ENCODE measurements at regions not wholly inside any gene's neighbourhood (a gene's known extent, or its start where the extent isn't known, plus 50 kb on each side); places are given as distances from the start of the nearest gene placed in this dataset.

- no peak for ATAC-seq
- intact Hi-C loops (cut with DNase I), result no loop called here
- DNase-seq (ENCODE audit: missing footprints), result no peak
These were observed 328.6 kb downstream of the MN1 start for GRCh38 chr22:27472975-27473374.

DNA sequence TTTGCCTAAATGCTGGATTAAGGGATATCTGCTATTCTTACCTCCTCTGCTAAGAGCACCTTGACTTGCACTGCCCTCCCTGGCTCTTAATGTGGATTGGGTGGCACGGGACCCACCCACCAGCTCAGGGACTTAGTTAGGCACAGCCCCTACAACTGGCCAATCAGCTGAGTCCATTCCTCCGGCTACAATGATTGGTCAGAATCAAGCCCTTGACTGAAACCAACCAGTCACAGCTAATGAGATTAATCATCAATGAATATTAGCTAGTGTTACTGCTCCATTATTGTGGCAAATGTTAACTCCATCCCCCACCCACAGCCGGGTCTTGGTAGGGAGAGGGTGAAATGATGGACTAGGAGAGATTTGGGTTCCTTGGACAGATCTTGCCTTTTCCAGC lies 328.0 kb downstream of the MN1 start:
- DNase-seq (ENCODE audit: missing footprints) (no peak), ATAC-seq (no peak)
- intact Hi-C loops (cut with DNase I), result no loop called here

DNA sequence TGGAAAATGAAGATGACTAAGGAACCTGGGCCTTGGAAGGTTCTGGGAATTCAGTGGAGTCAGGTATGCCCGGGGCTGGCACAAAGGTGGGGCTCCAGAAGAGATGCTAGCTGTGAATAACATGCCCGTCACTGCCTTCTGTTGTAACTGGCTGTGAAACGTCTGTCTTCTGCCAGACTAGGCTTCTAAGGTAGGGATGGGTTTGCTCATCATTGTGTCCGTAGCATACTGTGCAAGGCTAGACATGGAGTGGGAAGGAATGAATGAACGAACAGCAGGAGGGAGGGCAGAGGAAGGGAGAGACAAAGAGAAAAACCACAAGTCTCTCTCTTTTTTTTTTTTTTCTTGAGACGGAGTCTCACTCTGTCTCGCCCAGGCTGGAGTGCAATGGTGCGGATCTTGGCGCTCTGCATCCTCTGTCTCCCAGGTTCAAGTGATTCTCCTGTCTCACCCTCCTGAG lies 327.4 kb downstream of the MN1 start:
- DNase-seq (ENCODE audit: missing footprints), result no peak
- intact Hi-C loops (cut with DNase I), result no loop called here
- ATAC-seq, result no peak

- ATAC-seq (no peak), DNase-seq (ENCODE audit: missing footprints) (no peak)
- intact Hi-C loops (cut with DNase I), result no loop called here
These were observed 326.6 kb downstream of the MN1 start for GRCh38 chr22:27474711-27475547.

- no peak for DNase-seq (ENCODE audit: missing footprints)
- no peak for ATAC-seq
- intact Hi-C loops (cut with DNase I), result no loop called here
These were observed 326.0 kb downstream of the MN1 start for GRCh38 chr22:27475548-27475897.

GRCh38 chr22:27476318-27476717 lies 325.2 kb downstream of the MN1 start:
- DNase-seq (ENCODE audit: missing footprints), result no peak
- ATAC-seq, result no peak
- intact Hi-C loops (cut with DNase I), result no loop called here

DNA sequence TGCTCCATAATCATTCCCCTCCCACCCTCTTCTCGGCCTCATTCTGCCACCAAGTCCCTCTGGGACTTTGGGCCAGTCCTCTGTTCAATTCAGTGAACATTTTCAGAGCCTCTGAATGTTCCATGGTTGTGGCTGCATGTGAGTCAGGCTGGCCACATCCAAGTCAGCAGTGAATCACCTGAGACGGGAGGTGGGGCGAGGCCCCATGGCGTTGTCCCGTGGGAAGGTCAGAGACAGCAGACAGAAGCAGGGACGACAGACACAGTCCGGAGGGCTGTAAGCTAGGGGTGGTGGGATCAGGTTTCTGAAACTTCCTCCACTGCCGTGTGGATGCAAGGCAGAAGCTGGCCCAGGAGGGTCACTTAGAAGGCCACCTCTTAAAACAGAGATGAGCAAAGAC lies 324.8 kb downstream of the MN1 start:
- no peak for DNase-seq (ENCODE audit: missing footprints)
- ATAC-seq, result no peak
- intact Hi-C loops (cut with DNase I), result no loop called here

DNA sequence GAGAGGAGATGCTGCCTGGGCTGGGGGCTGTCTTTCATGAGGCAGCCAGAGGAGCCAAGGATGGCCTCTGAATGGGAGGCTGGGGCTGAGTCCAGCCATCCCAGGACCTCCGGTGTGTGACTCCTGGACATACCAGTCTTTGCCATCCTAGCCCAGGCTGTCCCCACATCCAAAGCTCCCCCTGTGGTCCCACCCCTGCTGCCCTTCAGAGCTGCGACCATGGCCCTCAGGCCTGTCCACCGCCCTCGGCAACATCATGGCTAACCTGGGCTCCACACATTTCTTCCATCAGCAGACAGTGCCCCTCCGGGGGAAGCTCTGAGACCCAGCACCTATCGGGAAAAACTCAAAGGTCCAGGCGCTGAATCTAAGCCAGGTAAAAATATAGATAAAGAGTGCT lies 324.4 kb downstream of the MN1 start:
- intact Hi-C loops (cut with DNase I), result no loop called here
- DNase-seq (ENCODE audit: missing footprints) (no peak), ATAC-seq (peak; percentile 23)

GRCh38 chr22:27480487-27480886 lies 321.1 kb downstream of the MN1 start:
- ATAC-seq (no peak), DNase-seq (ENCODE audit: missing footprints) (no peak)
- intact Hi-C loops (cut with DNase I), result no loop called here

- DNase-seq (ENCODE audit: missing footprints), result no peak
- no peak for ATAC-seq
- intact Hi-C loops (cut with DNase I), result no loop called here
These were observed 319.2 kb downstream of the MN1 start for GRCh38 chr22:27482402-27482801.

DNA sequence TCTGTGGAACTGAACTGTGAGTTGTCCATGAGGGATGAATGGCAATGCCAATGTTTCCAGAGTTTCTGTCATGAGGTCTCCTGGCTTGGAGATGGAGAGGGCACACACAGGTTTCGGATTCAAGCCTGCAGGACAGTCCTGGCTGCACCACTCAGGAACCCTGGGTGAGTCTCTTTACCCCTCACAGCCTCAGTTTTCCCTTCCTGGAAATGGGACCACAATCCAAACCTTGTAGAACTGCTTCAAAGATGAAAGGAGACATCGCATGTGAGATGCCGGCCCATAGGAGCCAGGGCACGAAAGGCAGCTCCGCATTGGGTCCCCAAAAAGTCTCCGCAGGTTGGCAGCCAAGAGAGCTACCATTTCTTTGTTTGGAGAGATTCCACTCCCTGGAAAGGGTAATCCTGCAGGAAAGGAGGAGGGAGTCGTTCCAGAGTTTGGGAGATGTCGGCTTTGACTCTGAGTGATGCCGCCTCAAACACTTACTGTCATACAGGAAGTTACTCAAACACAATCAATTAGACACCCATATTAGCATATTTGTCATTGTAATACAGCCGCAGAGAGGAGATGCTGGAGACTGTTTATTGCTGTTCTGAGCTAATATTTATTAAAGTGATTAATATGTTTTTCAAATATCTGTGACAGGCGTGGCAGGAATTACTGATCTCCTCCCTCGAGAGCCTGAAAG lies 318.3 kb downstream of the MN1 start:
- DNase-seq (ENCODE audit: missing footprints) (no peak), ATAC-seq (no peak)
- intact Hi-C loops (cut with DNase I), result no loop called here

DNA sequence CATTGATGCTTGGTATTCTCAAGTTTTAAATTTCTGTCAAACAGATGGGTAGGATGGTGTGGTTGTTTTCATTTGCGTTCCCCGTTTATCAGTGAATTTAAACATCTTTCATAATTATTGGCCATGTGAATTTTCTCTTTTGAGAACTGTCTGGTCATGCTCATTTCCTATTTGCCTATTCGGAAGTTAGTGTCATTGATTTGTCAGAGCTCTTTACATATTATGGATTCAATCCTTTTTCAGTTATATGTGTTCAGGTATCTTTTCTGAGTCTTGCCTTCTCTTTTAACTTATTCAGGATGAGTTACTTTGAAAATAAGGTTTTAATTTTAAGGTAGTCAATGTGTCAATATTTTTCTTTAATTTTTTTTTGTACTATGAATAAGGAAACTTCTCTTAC lies 315.7 kb downstream of the MN1 start:
- intact Hi-C loops (cut with DNase I), result no loop called here
- no peak for DNase-seq (ENCODE audit: missing footprints)
- ATAC-seq, result no peak

GRCh38 chr22:27487600-27488452 lies 313.7 kb downstream of the MN1 start:
- intact Hi-C loops (cut with DNase I), result no loop called here

GRCh38 chr22:27488456-27489177 lies 312.9 kb downstream of the MN1 start:
- no peak for ATAC-seq
- intact Hi-C loops (cut with DNase I), result no loop called here

More at GRCh38 chr22:27487600-27488452, 313.7 kb downstream of the MN1 start:
- no peak for ATAC-seq
- DNase-seq (ENCODE audit: missing footprints), result no peak

DNA sequence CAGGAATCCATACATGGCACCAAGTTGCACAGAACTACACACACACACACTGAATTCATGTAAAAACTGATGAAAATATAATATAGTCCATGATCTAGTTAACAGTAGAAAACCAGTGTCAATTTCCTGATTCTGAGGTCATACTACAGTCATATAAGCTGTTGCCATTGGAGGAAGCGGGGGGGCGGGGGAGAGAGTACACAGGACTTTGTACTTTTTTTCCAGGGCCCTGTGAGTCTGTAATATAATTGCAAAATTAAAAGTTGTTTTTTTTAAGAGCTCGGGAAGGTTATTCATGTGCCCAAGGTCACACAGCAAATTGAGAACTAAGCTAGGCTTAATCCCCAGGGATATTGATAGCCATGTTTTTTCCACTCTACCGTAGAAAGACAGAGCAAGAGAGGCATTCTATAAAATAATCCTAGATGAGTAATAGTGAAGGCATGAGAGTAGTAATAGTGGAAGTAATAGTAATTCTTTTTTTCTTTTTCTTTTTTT lies 312.3 kb downstream of the MN1 start:
- DNase-seq (ENCODE audit: missing footprints) (no peak), ATAC-seq (no peak)
- intact Hi-C loops (cut with DNase I), result no loop called here

More at GRCh38 chr22:27488456-27489177, 312.9 kb downstream of the MN1 start:
- no peak for DNase-seq (ENCODE audit: missing footprints)

DNA sequence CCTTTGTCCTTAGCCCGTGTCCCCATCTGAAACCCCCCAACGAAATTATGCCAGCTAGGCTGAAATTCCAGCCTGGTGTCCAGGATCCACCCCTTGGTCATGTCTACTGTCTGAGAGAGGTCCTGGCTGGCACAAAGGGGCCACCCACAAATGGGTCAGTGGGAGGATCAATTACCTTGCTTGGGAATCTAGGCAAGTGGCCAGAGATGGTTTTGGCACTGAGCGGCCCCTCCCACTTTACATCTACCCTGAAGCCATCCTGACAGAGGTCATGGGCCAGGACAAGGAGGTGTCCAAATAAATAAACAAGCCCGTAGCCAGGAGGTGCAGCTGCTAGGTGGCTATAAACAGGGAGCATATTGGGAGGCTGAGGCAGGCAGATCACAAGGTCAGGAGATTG lies 311.5 kb downstream of the MN1 start:
- no peak for DNase-seq (ENCODE audit: missing footprints)
- intact Hi-C loops (cut with DNase I), result no loop called here
- no peak for ATAC-seq

- ATAC-seq (no peak), DNase-seq (ENCODE audit: missing footprints) (no peak)
- intact Hi-C loops (cut with DNase I), result no loop called here
These were observed 309.7 kb downstream of the MN1 start for GRCh38 chr22:27491888-27492287.

GRCh38 chr22:27492566-27493201 lies 308.9 kb downstream of the MN1 start:
- DNase-seq (ENCODE audit: missing footprints) (no peak), ATAC-seq (no peak)
- intact Hi-C loops (cut with DNase I), result no loop called here

All from Right ventricle myocardium inferior (tissue), 1 donor.